ENCODE measurements at regions not wholly inside any gene's neighbourhood (a gene's known extent, or its start where the extent isn't known, plus 50 kb on each side); places are given as distances from the start of the nearest gene placed in this dataset.
"Not testable (repeated sequence)": the region's sequence is repeated elsewhere in the genome, so short reads cannot be mapped to it uniquely, and the experiment has no call there.

- H3K27ac Mint-ChIP-seq; H3K27me3 Mint-ChIP-seq; CTCF ChIA-PET; H3K4me1 Mint-ChIP-seq; DNase-seq; H3K36me3 Mint-ChIP-seq; ATAC-seq; H3K9me3 Mint-ChIP-seq (ENCODE audit: low read depth); H3K4me3 Mint-ChIP-seq: not testable (repeated sequence)
These were observed 87.8 kb upstream of the HMX1 start for GRCh38 chr4:8959471-8959870.

- H3K4me1 Mint-ChIP-seq; DNase-seq; H3K4me3 Mint-ChIP-seq; H3K27ac Mint-ChIP-seq; H3K27me3 Mint-ChIP-seq; ATAC-seq; H3K9me3 Mint-ChIP-seq (ENCODE audit: low read depth); H3K36me3 Mint-ChIP-seq; CTCF ChIA-PET: not testable (repeated sequence)
These were observed 82.4 kb upstream of the HMX1 start for GRCh38 chr4:8954001-8954400.

- H3K4me1 Mint-ChIP-seq; H3K36me3 Mint-ChIP-seq; DNase-seq; H3K27ac Mint-ChIP-seq; CTCF ChIA-PET; ATAC-seq; H3K27me3 Mint-ChIP-seq; H3K9me3 Mint-ChIP-seq (ENCODE audit: low read depth); H3K4me3 Mint-ChIP-seq: not testable (repeated sequence)
These were observed 81.2 kb upstream of the HMX1 start for GRCh38 chr4:8952791-8953190.

GRCh38 chr4:8952109-8952508 lies 80.5 kb upstream of the HMX1 start:
- ATAC-seq; H3K9me3 Mint-ChIP-seq (ENCODE audit: low read depth); DNase-seq; H3K27ac Mint-ChIP-seq; H3K36me3 Mint-ChIP-seq; CTCF ChIA-PET; H3K4me1 Mint-ChIP-seq; H3K27me3 Mint-ChIP-seq; H3K4me3 Mint-ChIP-seq: not testable (repeated sequence)

GRCh38 chr4:8945506-8945905 lies 73.9 kb upstream of the HMX1 start:
- ATAC-seq; H3K4me1 Mint-ChIP-seq; H3K36me3 Mint-ChIP-seq; H3K4me3 Mint-ChIP-seq; CTCF ChIA-PET; H3K9me3 Mint-ChIP-seq (ENCODE audit: low read depth); H3K27me3 Mint-ChIP-seq; H3K27ac Mint-ChIP-seq; DNase-seq: not testable (repeated sequence)

GRCh38 chr4:8943367-8943766 lies 71.7 kb upstream of the HMX1 start:
- H3K9me3 Mint-ChIP-seq (ENCODE audit: low read depth); CTCF ChIA-PET: not testable (repeated sequence)

GRCh38 chr4:8942088-8942487 lies 70.4 kb upstream of the HMX1 start:
- CTCF ChIA-PET, result not testable (repeated sequence)

More at GRCh38 chr4:8943367-8943766, 71.7 kb upstream of the HMX1 start:
- H3K27ac Mint-ChIP-seq, H3K4me3 Mint-ChIP-seq, H3K36me3 Mint-ChIP-seq, DNase-seq, ATAC-seq, H3K4me1 Mint-ChIP-seq, H3K27me3 Mint-ChIP-seq: not testable (repeated sequence)

GRCh38 chr4:8941492-8941805 lies 69.8 kb upstream of the HMX1 start:
- H3K36me3 Mint-ChIP-seq; H3K27ac Mint-ChIP-seq; H3K27me3 Mint-ChIP-seq; DNase-seq; H3K9me3 Mint-ChIP-seq (ENCODE audit: low read depth); CTCF ChIA-PET; H3K4me1 Mint-ChIP-seq; ATAC-seq; H3K4me3 Mint-ChIP-seq: not testable (repeated sequence)

More at GRCh38 chr4:8942088-8942487, 70.4 kb upstream of the HMX1 start:
- not testable (repeated sequence) for H3K4me1 Mint-ChIP-seq; H3K4me3 Mint-ChIP-seq; ATAC-seq; H3K27me3 Mint-ChIP-seq; H3K36me3 Mint-ChIP-seq; H3K9me3 Mint-ChIP-seq (ENCODE audit: low read depth); DNase-seq; H3K27ac Mint-ChIP-seq

GRCh38 chr4:8940792-8941491 lies 69.3 kb upstream of the HMX1 start:
- H3K27me3 Mint-ChIP-seq, result no peaks in the 10 kb centered on the region
- DNase-seq, result no peak
- no peak overlapping the region for H3K4me3 Mint-ChIP-seq
- H3K27ac Mint-ChIP-seq, result no peak overlapping the region
- no peaks in the 10 kb centered on the region for H3K9me3 Mint-ChIP-seq (ENCODE audit: low read depth)
- CTCF ChIA-PET, result no interaction called here
- ATAC-seq, result no peak
- no peaks in the 10 kb centered on the region for H3K36me3 Mint-ChIP-seq
- H3K4me1 Mint-ChIP-seq, result no peaks in the 10 kb centered on the region

GRCh38 chr4:8939840-8940742 lies 68.5 kb upstream of the HMX1 start:
- ATAC-seq (no peak), DNase-seq (no peak)
- CTCF ChIA-PET, result no interaction called here

GRCh38 chr4:8939160-8939839 lies 67.7 kb upstream of the HMX1 start:
- no peaks in the 10 kb centered on the region for H3K36me3 Mint-ChIP-seq

More at GRCh38 chr4:8939840-8940742, 68.5 kb upstream of the HMX1 start:
- Mint-ChIP-seq H3K9me3 (ENCODE audit: low read depth) (no peaks in the 10 kb centered on the region), H3K27me3 (no peaks in the 10 kb centered on the region), H3K4me3 (no peak overlapping the region), H3K4me1 (no peaks in the 10 kb centered on the region), H3K36me3 (no peaks in the 10 kb centered on the region), H3K27ac (no peak overlapping the region)

GRCh38 chr4:8938623-8939022 lies 67.0 kb upstream of the HMX1 start:
- Mint-ChIP-seq H3K27ac (no peak overlapping the region), H3K4me3 (no peak overlapping the region), H3K27me3 (no peaks in the 10 kb centered on the region), H3K9me3 (ENCODE audit: low read depth) (peaks cover 7% of the 10 kb centered on the region), H3K4me1 (no peaks in the 10 kb centered on the region), H3K36me3 (no peaks in the 10 kb centered on the region)
- ATAC-seq, result no peak
- CTCF ChIA-PET, result no interaction called here
- no peak for DNase-seq

More at GRCh38 chr4:8939160-8939839, 67.7 kb upstream of the HMX1 start:
- ATAC-seq (no peak), DNase-seq (no peak)
- CTCF ChIA-PET, result no interaction called here
- Mint-ChIP-seq H3K4me1 (no peaks in the 10 kb centered on the region), H3K9me3 (ENCODE audit: low read depth) (peaks cover 4% of the 10 kb centered on the region), H3K27ac (no peak overlapping the region), H3K27me3 (no peaks in the 10 kb centered on the region), H3K4me3 (no peak overlapping the region)

- H3K4me1 Mint-ChIP-seq, result no peaks in the 10 kb centered on the region
- H3K27me3 Mint-ChIP-seq, result no peaks in the 10 kb centered on the region
- CTCF ChIA-PET, result no interaction called here
- ATAC-seq, result no peak
- H3K9me3 Mint-ChIP-seq (ENCODE audit: low read depth), result peaks cover 7% of the 10 kb centered on the region
- no peak for DNase-seq
- H3K27ac Mint-ChIP-seq, result no peak overlapping the region
- no peak overlapping the region for H3K4me3 Mint-ChIP-seq
- H3K36me3 Mint-ChIP-seq, result no peaks in the 10 kb centered on the region
These were observed 66.5 kb upstream of the HMX1 start for GRCh38 chr4:8938137-8938536.

- no peak overlapping the region for H3K27ac Mint-ChIP-seq
- no peaks in the 10 kb centered on the region for H3K36me3 Mint-ChIP-seq
- peaks cover 10% of the 10 kb centered on the region for H3K9me3 Mint-ChIP-seq (ENCODE audit: low read depth)
- H3K27me3 Mint-ChIP-seq, result no peaks in the 10 kb centered on the region
- CTCF ChIA-PET, result no interaction called here
- ATAC-seq (no peak), DNase-seq (no peak)
- H3K4me1 Mint-ChIP-seq, result no peaks in the 10 kb centered on the region
- no peak overlapping the region for H3K4me3 Mint-ChIP-seq
These were observed 61.2 kb upstream of the HMX1 start for GRCh38 chr4:8932884-8933283.

All from activated CD8-positive, alpha-beta memory T cell treated with anti-CD3 and anti-CD28 coated beads, Interleukin-2, amount 10 ng/mL, durations not matched to agents 7 days and 5 days (primary cell).